GM12878 (cell line): ENCODE measurements at regions not wholly inside any gene's neighbourhood (a gene's known extent, or its start where the extent isn't known, plus 50 kb on each side); places are given as distances from the start of the nearest gene placed in this dataset.

Experiments used
- CEBPB ChIP-seq, 2 experiments: fragments of 150-350 bp in 1 of 2; IDR thresholded peaks; 2 replicates each; pipeline ENCODE4 v1.6.1; 2012 to 2014; ENCODE audit warnings: low read depth in 2 of 2, low read length in 2 of 2, borderline replicate concordance in 1 of 2, inconsistent platforms in 1 of 2
- NR2F1 ChIP-seq: fragments of 450-650 bp; conservative IDR thresholded peaks from 2 replicates; pipeline ENCODE4 v1.6.1; 2017; ENCODE audit warnings: mild to moderate bottlenecking
- POLR2A ChIP-seq: IDR thresholded peaks from 2 replicates; pipeline ENCODE4 v1.6.1; 2011; ENCODE audit warnings: low read depth, mild to moderate bottlenecking, low read length
- ZBTB11 ChIP-seq: fragments of 450-650 bp; formaldehyde crosslinking; IDR thresholded peaks from 2 replicates; pipeline ENCODE4 v1.5.0; 2022; ENCODE audit warnings: mild to moderate bottlenecking, missing genetic modification characterization
- TF ChIP-seq, protein P1 (sequence below), 3 experiments: IDR thresholded peaks in 2 of 3; conservative IDR thresholded peaks in 1 of 3; 2 replicates each; pipeline ENCODE4 v1.5.1; 2011; ENCODE audit warnings: low read depth in 3 of 3, low read length in 3 of 3, mild to moderate bottlenecking in 3 of 3, control low read depth in 2 of 3, moderate library complexity in 2 of 3, inconsistent platforms in 1 of 3, mixed read lengths in 1 of 3; ENCODE audit not compliant: control insufficient read depth in 2 of 3, insufficient read depth in 1 of 3; ENCODE audit errors: extremely low read depth in 1 of 3

DNA sequence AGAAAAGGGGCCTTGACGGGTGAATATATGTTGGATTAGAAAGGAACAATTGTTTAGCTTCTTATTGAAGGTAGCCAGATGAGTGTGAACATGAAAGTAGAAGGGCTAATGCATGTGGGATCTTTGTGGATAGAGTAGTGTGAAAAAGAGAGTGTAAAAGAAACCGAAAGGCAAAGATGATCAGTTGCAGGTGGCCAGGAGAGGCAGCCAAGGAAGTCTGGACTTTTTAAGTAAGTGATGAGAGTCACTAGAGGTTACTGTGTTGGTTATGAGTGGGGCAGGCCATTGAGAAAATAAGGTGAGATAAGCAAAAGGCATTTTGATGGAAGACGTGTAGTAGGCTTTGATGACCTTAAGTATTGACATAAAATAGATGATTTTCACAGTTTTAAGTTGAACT, 64.7 kb upstream of the ETV1 start:
- TF ChIP-seq ZBTB11 (no peak), NR2F1 (no peak), CEBPB (IDR thresholded peaks at IDR 0.05; ENCODE audit: borderline replicate concordance in 1 of 2, low read depth in 2 of 2, low read length in 2 of 2) (no peak), POLR2A (no peak)
- TF ChIP-seq, protein P1, sequence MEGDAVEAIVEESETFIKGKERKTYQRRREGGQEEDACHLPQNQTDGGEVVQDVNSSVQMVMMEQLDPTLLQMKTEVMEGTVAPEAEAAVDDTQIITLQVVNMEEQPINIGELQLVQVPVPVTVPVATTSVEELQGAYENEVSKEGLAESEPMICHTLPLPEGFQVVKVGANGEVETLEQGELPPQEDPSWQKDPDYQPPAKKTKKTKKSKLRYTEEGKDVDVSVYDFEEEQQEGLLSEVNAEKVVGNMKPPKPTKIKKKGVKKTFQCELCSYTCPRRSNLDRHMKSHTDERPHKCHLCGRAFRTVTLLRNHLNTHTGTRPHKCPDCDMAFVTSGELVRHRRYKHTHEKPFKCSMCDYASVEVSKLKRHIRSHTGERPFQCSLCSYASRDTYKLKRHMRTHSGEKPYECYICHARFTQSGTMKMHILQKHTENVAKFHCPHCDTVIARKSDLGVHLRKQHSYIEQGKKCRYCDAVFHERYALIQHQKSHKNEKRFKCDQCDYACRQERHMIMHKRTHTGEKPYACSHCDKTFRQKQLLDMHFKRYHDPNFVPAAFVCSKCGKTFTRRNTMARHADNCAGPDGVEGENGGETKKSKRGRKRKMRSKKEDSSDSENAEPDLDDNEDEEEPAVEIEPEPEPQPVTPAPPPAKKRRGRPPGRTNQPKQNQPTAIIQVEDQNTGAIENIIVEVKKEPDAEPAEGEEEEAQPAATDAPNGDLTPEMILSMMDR (IDR thresholded peaks at IDR 0.05 in 2 of 3, conservative IDR thresholded peaks at IDR 0.05 in 1 of 3; ENCODE audit: control insufficient read depth in 2 of 3, extremely low read depth in 1 of 3, insufficient read depth in 1 of 3, low read depth in 3 of 3, low read length in 3 of 3), result no peak
